ENCODE measurements at regions not wholly inside any gene's neighbourhood (a gene's known extent, or its start where the extent isn't known, plus 50 kb on each side); places are given as distances from the start of the nearest gene placed in this dataset.

DNA sequence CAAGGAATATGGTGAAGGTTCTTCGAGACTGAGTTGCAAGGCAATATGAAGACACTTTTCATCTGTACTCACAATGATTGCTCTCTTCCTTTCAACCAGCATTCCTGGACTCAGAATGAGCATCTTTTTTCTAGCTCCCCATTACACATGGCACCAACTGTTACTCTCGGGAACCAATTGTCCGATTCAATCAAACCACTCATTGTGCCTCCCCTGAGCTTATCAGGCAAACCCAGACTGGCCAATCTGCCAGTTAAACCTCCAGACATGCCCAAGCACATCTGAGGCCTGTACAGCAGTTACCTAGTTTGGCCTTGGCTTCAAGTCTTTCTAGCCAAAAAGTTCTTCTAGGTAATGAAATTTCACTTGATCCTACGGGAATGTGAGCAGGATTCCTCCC lies 164.1 kb downstream of the ID4 start:
- in situ Hi-C loops (cut with MboI), result no loop called here
- TF ChIP-seq EZH2phosphoT487 (IDR thresholded peaks at IDR 0.05; ENCODE audit: insufficient read depth, low read depth) (no peak), EZH2 (IDR thresholded peaks at IDR 0.05; ENCODE audit: insufficient read depth, poor library complexity, severe bottlenecking) (no peak)

DNA sequence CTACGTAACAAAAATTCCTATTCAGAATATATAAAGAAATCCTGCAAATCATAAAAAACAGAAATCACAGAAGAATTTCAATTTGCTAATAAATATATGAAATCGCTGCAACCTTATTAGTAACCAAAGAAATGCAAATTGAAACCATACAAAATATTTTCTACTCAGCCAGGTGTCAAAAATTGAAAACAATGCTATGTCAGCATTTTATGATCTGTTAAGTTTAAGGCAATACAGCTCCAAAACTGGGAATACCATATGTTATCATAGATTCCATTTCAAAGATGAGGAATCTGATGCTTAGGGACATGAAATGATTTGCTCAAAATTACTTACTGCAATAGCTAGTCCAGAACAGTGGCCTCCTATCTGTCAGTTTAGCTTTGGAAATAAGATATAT lies 168.9 kb downstream of the ID4 start:
- Histone ChIP-seq H3F3A (ENCODE audit: insufficient read depth) (no peaks in the 10 kb centered on the region), H3K79me2 (ENCODE audit: insufficient read depth) (no peaks in the 10 kb centered on the region), H3K27ac (no peak overlapping the region), H4K20me1 (ENCODE audit: insufficient read depth) (no peaks in the 10 kb centered on the region), H3K4me1 (ENCODE audit: insufficient read depth) (no peaks in the 10 kb centered on the region), H3K27me3 (replicated peaks; ENCODE audit: insufficient read depth) (no peaks in the 10 kb centered on the region), H3K4me2 (ENCODE audit: unreplicated experiment) (no peak overlapping the region), H3K9me3 (ENCODE audit: low read depth) (no peaks in the 10 kb centered on the region), H3K9ac (no peak overlapping the region), H2AFZ (no peak overlapping the region), H3K9me2 (ENCODE audit: insufficient read depth) (no peaks in the 10 kb centered on the region), H3K4me3 (no peak overlapping the region), H3K36me3 (ENCODE audit: low read depth) (no peaks in the 10 kb centered on the region)
- in situ Hi-C loops (cut with MboI), result no loop called here
- no peak for TF ChIP-seq EZH2 (IDR thresholded peaks at IDR 0.05; ENCODE audit: insufficient read depth, poor library complexity, severe bottlenecking)
- TF ChIP-seq EZH2phosphoT487 (IDR thresholded peaks at IDR 0.05; ENCODE audit: insufficient read depth, low read depth), result no peak
- no peak for DNase-seq
- WGBS, 2 experiments (ENCODE audit: low coverage in 1 of 2, low lambda C conversion rate in 2 of 2, missing lambda C conversion rate in 2 of 2), result 47 to 56% methylated on average over 2 of the region's 2 CpGs

More for the DNA sequence above, 164.1 kb downstream of the ID4 start:
- Histone ChIP-seq H3K4me3 (no peak overlapping the region), H3K4me2 (ENCODE audit: unreplicated experiment) (no peak overlapping the region), H3K79me2 (ENCODE audit: insufficient read depth) (no peaks in the 10 kb centered on the region), H3K9me2 (ENCODE audit: insufficient read depth) (no peaks in the 10 kb centered on the region), H3K9me3 (ENCODE audit: low read depth) (no peaks in the 10 kb centered on the region), H3K36me3 (ENCODE audit: low read depth) (no peaks in the 10 kb centered on the region), H4K20me1 (ENCODE audit: insufficient read depth) (no peaks in the 10 kb centered on the region), H3K27ac (no peak overlapping the region), H3K9ac (no peak overlapping the region), H2AFZ (no peak overlapping the region), H3K4me1 (ENCODE audit: insufficient read depth) (no peaks in the 10 kb centered on the region), H3F3A (ENCODE audit: insufficient read depth) (no peaks in the 10 kb centered on the region), H3K27me3 (replicated peaks; ENCODE audit: insufficient read depth) (no peaks in the 10 kb centered on the region)
- 14 to 17% methylated on average over 4 of the region's 4 CpGs for WGBS, 2 experiments (ENCODE audit: low coverage in 1 of 2, low lambda C conversion rate in 2 of 2, missing lambda C conversion rate in 2 of 2)
- no peak for DNase-seq

DNA sequence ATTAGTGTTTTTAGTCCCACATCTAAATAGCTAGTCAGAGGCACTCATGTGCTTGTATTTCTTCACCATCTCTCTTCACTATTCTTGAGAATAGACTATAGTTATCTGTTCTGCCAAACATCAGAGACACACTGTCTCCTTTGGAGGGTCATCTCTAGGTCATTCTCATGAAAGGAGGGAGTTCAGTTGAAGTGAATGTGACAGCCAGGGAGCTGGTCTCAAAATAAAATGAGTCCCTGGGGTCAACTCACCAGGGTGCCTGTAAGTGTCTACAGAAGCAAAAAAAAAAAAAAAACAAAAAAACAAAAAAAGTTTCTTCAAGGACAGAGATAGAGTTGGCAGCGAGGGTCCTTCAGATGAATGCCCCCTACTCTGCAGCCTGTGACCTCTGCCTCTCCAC lies 171.0 kb downstream of the ID4 start:
- Histone ChIP-seq H3K4me3 (no peak overlapping the region), H3K9ac (no peak overlapping the region), H3K4me2 (ENCODE audit: unreplicated experiment) (no peak overlapping the region), H3F3A (ENCODE audit: insufficient read depth) (no peaks in the 10 kb centered on the region), H3K36me3 (ENCODE audit: low read depth) (no peaks in the 10 kb centered on the region), H3K9me3 (ENCODE audit: low read depth) (no peaks in the 10 kb centered on the region), H3K27me3 (replicated peaks; ENCODE audit: insufficient read depth) (no peaks in the 10 kb centered on the region), H4K20me1 (ENCODE audit: insufficient read depth) (no peaks in the 10 kb centered on the region), H3K27ac (no peak overlapping the region), H3K9me2 (ENCODE audit: insufficient read depth) (no peaks in the 10 kb centered on the region), H2AFZ (no peak overlapping the region), H3K4me1 (ENCODE audit: insufficient read depth) (no peaks in the 10 kb centered on the region), H3K79me2 (ENCODE audit: insufficient read depth) (no peaks in the 10 kb centered on the region)
- TF ChIP-seq EZH2phosphoT487 (IDR thresholded peaks at IDR 0.05; ENCODE audit: insufficient read depth, low read depth), result no peak
- TF ChIP-seq EZH2 (IDR thresholded peaks at IDR 0.05; ENCODE audit: insufficient read depth, poor library complexity, severe bottlenecking), result no peak
- in situ Hi-C loops (cut with MboI), result no loop called here
- WGBS, 2 experiments (ENCODE audit: low coverage in 1 of 2, low lambda C conversion rate in 2 of 2, missing lambda C conversion rate in 2 of 2), result 0% methylated on average over 1 of the region's 1 CpG
- no peak for DNase-seq

DNA sequence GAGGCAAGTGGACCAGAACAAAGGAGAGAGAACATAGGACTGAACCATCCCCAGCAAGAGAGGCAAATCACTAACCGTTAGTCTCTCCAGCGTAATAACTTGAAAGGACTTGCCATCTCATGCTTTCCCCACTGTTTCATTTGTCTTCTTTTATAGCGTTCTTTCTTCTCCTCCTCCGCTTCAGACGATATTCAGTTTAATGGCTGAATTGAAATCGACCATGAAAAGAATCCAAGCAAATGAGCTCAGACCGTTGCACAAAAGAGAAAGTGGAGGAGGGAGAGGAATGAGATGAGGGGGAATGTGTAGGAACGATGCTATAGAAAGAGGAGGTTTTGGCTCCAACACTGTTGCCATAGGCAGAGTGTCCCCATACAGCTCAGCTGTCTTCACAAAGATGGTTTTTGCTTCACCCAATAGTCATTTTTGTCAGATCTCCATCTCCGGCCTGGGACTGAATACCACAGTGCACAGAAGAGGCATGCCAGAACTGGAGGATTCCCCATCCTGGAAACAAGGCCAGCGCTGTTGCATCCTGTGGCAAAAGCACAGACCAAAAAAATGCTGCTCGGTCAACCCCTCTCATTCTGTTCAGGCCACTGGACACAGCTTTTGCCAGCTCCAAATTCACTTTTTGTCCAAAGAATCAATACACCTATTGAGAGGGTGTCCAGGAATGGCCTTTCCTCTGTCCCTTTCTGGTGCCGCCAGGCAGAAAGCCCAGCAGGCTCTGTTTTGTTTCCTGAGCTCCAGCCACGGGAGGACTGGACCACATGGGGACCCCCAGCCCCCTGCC lies 176.1 kb downstream of the ID4 start:
- Histone ChIP-seq H3K9me2 (ENCODE audit: insufficient read depth) (no peaks in the 10 kb centered on the region), H3K9me3 (ENCODE audit: low read depth) (no peaks in the 10 kb centered on the region), H3K79me2 (ENCODE audit: insufficient read depth) (no peaks in the 10 kb centered on the region), H3K36me3 (ENCODE audit: low read depth) (no peaks in the 10 kb centered on the region), H3K9ac (no peak overlapping the region), H2AFZ (no peak overlapping the region), H3K4me3 (no peak overlapping the region), H3K27me3 (replicated peaks; ENCODE audit: insufficient read depth) (no peaks in the 10 kb centered on the region), H3K4me1 (ENCODE audit: insufficient read depth) (no peaks in the 10 kb centered on the region), H4K20me1 (ENCODE audit: insufficient read depth) (no peaks in the 10 kb centered on the region), H3K27ac (no peak overlapping the region), H3K4me2 (ENCODE audit: unreplicated experiment) (no peak overlapping the region), H3F3A (ENCODE audit: insufficient read depth) (no peaks in the 10 kb centered on the region)
- WGBS, 2 experiments (ENCODE audit: low coverage in 1 of 2, low lambda C conversion rate in 2 of 2, missing lambda C conversion rate in 2 of 2), result 51 to 53% methylated on average over 13 of the region's 13 CpGs
- in situ Hi-C loops (cut with MboI), result no loop called here
- no peak for DNase-seq
- no peak for TF ChIP-seq EZH2 (IDR thresholded peaks at IDR 0.05; ENCODE audit: insufficient read depth, poor library complexity, severe bottlenecking)
- TF ChIP-seq EZH2phosphoT487 (IDR thresholded peaks at IDR 0.05; ENCODE audit: insufficient read depth, low read depth), result no peak

All from GM23248 (cell line).